ENCODE measurements at regions not wholly inside any gene's neighbourhood (a gene's known extent, or its start where the extent isn't known, plus 50 kb on each side); places are given as distances from the start of the nearest gene placed in this dataset.
A peak's percentile ranks its signal among the peaks of the same experiment; 100 is the strongest.

DNA sequence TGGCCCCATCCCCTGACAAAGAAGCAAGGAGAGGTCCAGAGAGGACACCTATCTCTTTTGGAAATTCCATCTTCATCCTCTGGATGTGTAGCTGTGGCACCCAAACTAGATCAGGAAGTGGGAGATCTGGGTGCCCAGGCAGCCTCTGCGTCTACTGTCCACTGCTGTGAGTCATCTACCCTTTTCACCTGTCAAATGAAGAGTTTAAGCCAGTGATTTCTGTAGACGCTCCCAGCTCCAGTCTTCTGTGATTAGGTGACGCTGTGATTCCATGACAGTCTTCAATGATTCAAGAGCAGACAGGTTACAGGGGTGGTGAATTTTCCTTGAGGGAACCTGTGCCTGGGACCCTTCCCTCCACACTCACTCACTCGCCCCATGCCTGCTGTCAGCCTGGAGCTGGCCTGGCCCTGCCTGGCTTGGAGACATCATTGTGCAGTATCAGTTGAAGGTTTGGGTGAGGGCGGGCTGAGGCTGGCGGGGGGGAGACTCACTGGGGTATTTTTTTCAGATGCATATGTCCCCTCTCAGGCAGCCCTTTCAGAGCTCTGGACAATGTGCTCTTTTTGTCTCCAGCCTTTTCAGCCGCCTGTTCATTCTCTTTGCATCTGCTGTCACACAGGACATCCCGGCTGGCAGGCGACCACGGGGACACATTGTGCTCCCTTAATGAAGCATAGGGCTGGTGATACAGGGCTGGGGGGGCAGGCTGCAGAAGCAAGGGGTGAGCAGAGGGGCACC lies 56.8 kb upstream of the PARP11 start:
- H3K4me3 ChIP-seq = no peak overlapping the region
- H3K4me1 ChIP-seq (replicated peaks) = no peaks in the 10 kb centered on the region
- TF ChIP-seq POLR2A (IDR thresholded peaks at IDR 0.05) (no peak), POLR2AphosphoS5 (IDR thresholded peaks at IDR 0.05) (no peak)
- TF ChIP-seq, protein P1, sequence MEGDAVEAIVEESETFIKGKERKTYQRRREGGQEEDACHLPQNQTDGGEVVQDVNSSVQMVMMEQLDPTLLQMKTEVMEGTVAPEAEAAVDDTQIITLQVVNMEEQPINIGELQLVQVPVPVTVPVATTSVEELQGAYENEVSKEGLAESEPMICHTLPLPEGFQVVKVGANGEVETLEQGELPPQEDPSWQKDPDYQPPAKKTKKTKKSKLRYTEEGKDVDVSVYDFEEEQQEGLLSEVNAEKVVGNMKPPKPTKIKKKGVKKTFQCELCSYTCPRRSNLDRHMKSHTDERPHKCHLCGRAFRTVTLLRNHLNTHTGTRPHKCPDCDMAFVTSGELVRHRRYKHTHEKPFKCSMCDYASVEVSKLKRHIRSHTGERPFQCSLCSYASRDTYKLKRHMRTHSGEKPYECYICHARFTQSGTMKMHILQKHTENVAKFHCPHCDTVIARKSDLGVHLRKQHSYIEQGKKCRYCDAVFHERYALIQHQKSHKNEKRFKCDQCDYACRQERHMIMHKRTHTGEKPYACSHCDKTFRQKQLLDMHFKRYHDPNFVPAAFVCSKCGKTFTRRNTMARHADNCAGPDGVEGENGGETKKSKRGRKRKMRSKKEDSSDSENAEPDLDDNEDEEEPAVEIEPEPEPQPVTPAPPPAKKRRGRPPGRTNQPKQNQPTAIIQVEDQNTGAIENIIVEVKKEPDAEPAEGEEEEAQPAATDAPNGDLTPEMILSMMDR (IDR thresholded peaks at IDR 0.05) = no peak
- intact Hi-C loops (cut with DNase I) = no loop called here
- no peaks in the 10 kb centered on the region for H3K27me3 ChIP-seq (replicated peaks; ENCODE audit: insufficient read depth)
- 87% methylated on average over 10 of the region's 10 CpGs for WGBS
- DNase-seq (ENCODE audit: low spot score) = no peak
- no peaks in the 10 kb centered on the region for H3K9me3 ChIP-seq
- no peak overlapping the region for H3K27ac ChIP-seq
- no peaks in the 10 kb centered on the region for H3K36me3 ChIP-seq

DNA sequence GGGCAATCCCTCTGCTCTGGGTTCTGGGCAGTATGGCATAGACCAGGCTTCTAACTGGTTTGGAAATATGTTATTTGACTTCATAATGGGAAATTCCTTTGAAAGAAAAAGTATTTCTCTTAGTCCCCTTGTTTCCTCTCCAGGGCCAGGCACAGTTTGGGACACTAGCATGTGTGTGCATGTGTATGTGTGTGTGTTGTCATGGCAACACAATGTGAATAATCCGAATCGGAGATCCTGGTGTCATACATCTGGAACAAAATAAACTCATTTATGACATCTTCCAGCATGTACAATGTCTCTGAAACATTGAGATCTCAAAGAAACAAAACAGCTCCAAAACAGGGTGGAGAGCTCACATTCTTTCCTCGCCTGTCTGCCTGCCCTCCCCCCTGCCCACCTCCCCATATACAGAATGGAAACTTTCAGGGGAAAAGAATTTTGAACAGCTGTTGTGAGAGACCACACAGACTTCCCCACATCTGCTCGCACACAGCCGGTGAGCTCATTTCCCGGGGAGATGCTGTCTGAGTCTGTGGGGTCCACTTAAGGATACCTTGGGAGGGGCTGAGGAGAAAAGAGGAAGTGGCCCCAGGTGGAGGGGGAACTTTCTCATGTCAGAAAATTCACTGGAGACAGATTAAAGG lies 55.5 kb upstream of the PARP11 start:
- intact Hi-C loops (cut with DNase I) = no loop called here
- no peaks in the 10 kb centered on the region for H3K36me3 ChIP-seq
- no peaks in the 10 kb centered on the region for H3K9me3 ChIP-seq
- 42% methylated on average over 6 of the region's 6 CpGs for WGBS
- H3K27me3 ChIP-seq (replicated peaks; ENCODE audit: insufficient read depth) = no peaks in the 10 kb centered on the region
- DNase-seq (ENCODE audit: low spot score) = no peak
- TF ChIP-seq, protein P1 (IDR thresholded peaks at IDR 0.05) = no peak
- TF ChIP-seq POLR2AphosphoS5 (IDR thresholded peaks at IDR 0.05) (no peak), POLR2A (IDR thresholded peaks at IDR 0.05) (no peak)
- H3K4me3 ChIP-seq = no peak overlapping the region
- peak overlapping the region in 1 of 2 donors; percentile 1 for H3K27ac ChIP-seq
- no peaks in the 10 kb centered on the region for H3K4me1 ChIP-seq (replicated peaks)

DNA sequence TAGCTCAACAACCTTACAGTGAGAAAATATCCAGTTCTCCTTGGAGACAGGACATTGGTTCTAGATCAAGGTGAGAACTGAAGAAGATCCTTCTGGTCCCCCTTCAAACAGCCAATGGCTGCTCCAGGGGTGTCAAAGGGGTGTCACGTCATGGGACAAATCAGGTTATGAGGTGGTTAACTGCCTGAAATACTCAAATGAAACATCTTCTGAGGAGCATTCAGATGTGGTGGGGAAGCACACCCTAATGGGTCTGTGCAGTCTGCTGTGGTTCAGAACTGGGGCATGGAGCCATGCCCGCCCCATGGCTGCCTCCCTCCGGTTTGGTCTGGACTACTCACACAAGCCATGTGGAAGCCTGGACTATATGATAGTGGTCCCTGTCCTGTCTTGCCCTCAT lies 52.4 kb upstream of the PARP11 start:
- no peak overlapping the region for H3K27ac ChIP-seq
- no peak overlapping the region for H3K4me3 ChIP-seq
- TF ChIP-seq POLR2AphosphoS5 (IDR thresholded peaks at IDR 0.05) (no peak), POLR2A (IDR thresholded peaks at IDR 0.05) (no peak)
- TF ChIP-seq, protein P1 (IDR thresholded peaks at IDR 0.05) = no peak
- intact Hi-C loops (cut with DNase I) = no loop called here
- H3K4me1 ChIP-seq (replicated peaks) = no peaks in the 10 kb centered on the region
- H3K9me3 ChIP-seq = no peaks in the 10 kb centered on the region
- WGBS = 91% methylated on average over 3 of the region's 3 CpGs
- DNase-seq (ENCODE audit: low spot score) = no peak
- H3K27me3 ChIP-seq (replicated peaks; ENCODE audit: insufficient read depth) = no peaks in the 10 kb centered on the region
- H3K36me3 ChIP-seq = no peaks in the 10 kb centered on the region

DNA sequence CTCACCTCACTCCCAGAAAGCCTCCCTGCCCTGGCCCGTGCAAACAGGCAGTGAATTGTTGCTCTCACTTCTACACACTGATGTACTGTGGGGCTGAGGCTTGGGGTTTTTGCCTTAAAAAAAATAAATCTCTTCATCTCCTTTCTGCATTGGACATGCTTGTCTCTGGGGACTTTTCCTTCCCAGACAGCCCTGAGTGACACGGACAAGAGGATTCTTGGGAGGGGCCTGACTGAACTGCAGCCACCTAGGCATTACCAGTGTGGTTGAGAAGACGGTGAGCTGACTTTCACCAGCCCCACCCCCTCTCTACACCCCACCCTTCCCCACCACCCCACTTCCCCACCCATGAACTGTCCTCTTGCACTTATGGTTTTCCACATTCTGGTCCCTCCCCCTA lies 51.6 kb upstream of the PARP11 start:
- Histone ChIP-seq H3K4me1 (replicated peaks) (no peaks in the 10 kb centered on the region), H3K36me3 (no peaks in the 10 kb centered on the region), H3K27me3 (replicated peaks; ENCODE audit: insufficient read depth) (no peaks in the 10 kb centered on the region), H3K4me3 (no peak overlapping the region), H3K27ac (no peak overlapping the region), H3K9me3 (no peaks in the 10 kb centered on the region)
- 79% methylated on average over 3 of the region's 3 CpGs for WGBS
- TF ChIP-seq POLR2AphosphoS5 (IDR thresholded peaks at IDR 0.05) = no peak
- no peak for TF ChIP-seq POLR2A (IDR thresholded peaks at IDR 0.05)
- TF ChIP-seq, protein P1 (IDR thresholded peaks at IDR 0.05) = no peak
- intact Hi-C loops (cut with DNase I) = no loop called here
- DNase-seq (ENCODE audit: low spot score) = no peak

GRCh38 chr12:3923021-3923420 lies 49.8 kb upstream of the PARP11 start:
- Histone ChIP-seq H3K36me3 (no peaks in the 10 kb centered on the region), H3K4me3 (no peak overlapping the region), H3K4me1 (replicated peaks) (no peaks in the 10 kb centered on the region), H3K9me3 (no peaks in the 10 kb centered on the region), H3K27ac (no peak overlapping the region), H3K27me3 (replicated peaks; ENCODE audit: insufficient read depth) (no peaks in the 10 kb centered on the region)
- no peak for TF ChIP-seq POLR2AphosphoS5 (IDR thresholded peaks at IDR 0.05)
- TF ChIP-seq, protein P1 (IDR thresholded peaks at IDR 0.05) = no peak
- no peak for TF ChIP-seq POLR2A (IDR thresholded peaks at IDR 0.05)
- DNase-seq (ENCODE audit: low spot score) = no peak
- intact Hi-C loops (cut with DNase I) = no loop called here
- 42% methylated on average over 3 of the region's 3 CpGs for WGBS
